ENCODE measurements at regions not wholly inside any gene's neighbourhood (a gene's known extent, or its start where the extent isn't known, plus 50 kb on each side); places are given as distances from the start of the nearest gene placed in this dataset.

DNA sequence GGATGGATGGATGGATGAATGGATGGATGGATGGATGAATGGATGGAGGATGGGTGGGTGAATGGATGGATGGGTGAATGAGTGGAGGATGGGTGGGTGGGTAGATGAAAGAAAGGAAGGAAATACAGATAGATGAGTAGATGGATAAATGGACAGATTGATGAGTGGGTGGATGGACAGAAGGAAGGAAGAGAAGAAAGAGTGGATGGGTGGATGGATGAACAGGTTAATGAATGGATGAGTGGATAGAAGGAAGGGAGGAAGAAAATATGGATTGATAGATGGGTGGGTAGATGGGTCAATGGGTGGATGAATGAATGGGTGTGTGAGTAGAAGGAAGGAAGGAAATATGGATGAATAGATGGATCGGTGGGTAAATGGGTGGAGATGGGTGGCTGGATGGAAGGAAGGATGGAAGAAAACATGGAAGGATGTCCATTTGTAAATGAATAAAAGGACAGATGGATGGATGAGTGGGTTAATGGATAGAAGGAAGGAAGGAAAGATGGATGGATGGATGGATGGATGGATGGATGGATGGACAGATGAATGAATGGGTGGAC is 97.3 kb upstream of the TNRC6C start:
- no peaks in the 10 kb centered on the region for H3K9me3 ChIP-seq (ENCODE audit: low read length)
- H3K27ac ChIP-seq (ENCODE audit: low read depth, low read length), result no peak overlapping the region
- H3K4me3 ChIP-seq (ENCODE audit: low read depth in 1 of 2, low read length in 2 of 2), result no peak overlapping the region
- peaks cover 0 to 4% of the 10 kb centered on the region in 2 donors for H3K27me3 ChIP-seq (ENCODE audit: control insufficient read depth in 1 of 2, insufficient read depth in 2 of 2, low read length in 2 of 2)
- no peaks in the 10 kb centered on the region for H3K36me3 ChIP-seq (ENCODE audit: insufficient read depth, low read length)
- no peaks in the 10 kb centered on the region for H3K4me1 ChIP-seq (ENCODE audit: insufficient read depth, low read length)
- H3K9ac ChIP-seq (ENCODE audit: low read length), result no peak overlapping the region

DNA sequence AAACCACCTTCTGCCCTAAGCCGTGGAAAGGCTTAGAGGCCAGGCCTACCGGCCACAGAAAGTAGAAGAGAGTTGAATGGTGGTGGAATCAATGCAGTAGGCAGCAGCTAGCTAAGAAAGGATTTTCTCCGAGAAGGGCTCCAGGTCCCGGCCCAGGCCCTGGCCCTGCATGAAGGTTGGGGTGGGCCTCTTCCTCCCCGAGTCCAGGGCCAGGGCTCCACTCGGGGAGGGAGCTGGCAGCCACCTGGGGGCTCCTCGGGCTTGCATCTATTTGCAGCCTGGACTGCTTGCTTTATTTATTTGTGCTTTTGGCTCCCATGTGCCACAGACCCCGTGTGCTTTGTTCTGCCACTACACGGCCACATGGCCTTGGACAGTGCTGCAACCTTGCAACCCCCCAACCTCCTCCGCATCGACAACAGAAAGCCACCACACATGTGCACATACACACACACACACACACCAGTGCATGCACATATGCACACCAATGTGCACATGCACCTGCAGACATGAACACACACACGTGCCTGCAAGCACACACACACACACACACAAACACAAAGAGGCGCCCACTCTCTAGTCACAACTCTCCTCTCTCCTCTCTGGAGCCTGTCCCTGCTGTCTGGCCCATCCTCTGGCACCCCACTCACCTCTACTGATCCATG is 96.4 kb upstream of the TNRC6C start:
- Histone ChIP-seq H3K4me1 (ENCODE audit: insufficient read depth, low read length) (no peaks in the 10 kb centered on the region), H3K9me3 (ENCODE audit: low read length) (no peaks in the 10 kb centered on the region), H3K36me3 (ENCODE audit: insufficient read depth, low read length) (no peaks in the 10 kb centered on the region), H3K27ac (ENCODE audit: low read depth, low read length) (no peak overlapping the region), H3K27me3 (ENCODE audit: control insufficient read depth in 1 of 2, insufficient read depth in 2 of 2, low read length in 2 of 2) (peaks cover 0 to 4% of the 10 kb centered on the region in 2 donors), H3K9ac (ENCODE audit: low read length) (no peak overlapping the region), H3K4me3 (ENCODE audit: low read depth in 1 of 2, low read length in 2 of 2) (no peak overlapping the region)

DNA sequence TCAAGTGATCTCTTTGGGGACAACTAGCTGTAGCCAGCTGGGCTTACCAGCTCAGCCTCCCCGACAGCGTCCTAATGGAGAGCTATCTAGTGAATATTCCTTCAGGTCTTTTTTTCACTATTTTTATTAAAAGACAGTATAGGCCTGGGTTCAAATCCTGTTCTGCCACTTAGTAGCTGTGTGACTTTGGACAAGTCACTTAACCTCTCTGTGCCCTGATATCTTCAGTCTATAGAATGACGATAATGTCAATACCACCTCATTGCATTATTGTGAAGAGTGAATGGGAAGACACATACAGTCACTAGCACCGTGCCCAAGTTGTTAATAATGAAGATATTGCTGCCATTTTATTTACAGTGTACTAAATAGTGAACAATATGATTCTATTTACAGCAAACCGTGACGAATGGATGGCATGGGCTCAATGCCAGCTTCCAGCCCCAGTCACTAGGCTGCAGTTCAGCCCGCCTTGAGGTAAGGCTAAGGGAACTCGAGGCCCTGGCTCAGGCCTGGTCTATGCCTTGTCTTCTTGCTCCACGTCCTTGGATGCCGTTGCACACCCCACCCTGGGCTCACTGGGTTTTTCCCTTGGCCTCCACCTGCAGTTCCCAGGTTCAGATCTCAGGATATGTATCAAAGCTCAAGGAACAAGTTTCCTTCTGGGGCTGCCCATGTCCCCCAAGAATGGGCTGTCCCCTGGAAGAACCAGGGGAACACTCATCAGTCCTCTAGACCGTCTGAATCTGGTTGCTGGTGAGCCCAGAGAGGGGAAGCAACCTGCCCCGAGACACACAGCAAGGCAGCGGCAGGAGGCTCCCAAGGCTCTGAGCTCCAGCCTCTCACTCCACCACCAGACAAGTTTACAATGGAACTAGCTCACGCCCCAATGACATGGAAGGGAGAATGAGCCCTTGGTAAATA is 95.4 kb upstream of the TNRC6C start:
- no peaks in the 10 kb centered on the region for H3K36me3 ChIP-seq (ENCODE audit: insufficient read depth, low read length)
- no peaks in the 10 kb centered on the region for H3K9me3 ChIP-seq (ENCODE audit: low read length)
- no peak overlapping the region for H3K27ac ChIP-seq (ENCODE audit: low read depth, low read length)
- H3K4me1 ChIP-seq (ENCODE audit: insufficient read depth, low read length), result no peaks in the 10 kb centered on the region
- H3K9ac ChIP-seq (ENCODE audit: low read length), result no peak overlapping the region
- H3K4me3 ChIP-seq (ENCODE audit: low read depth in 1 of 2, low read length in 2 of 2), result no peak overlapping the region
- H3K27me3 ChIP-seq (ENCODE audit: control insufficient read depth in 1 of 2, insufficient read depth in 2 of 2, low read length in 2 of 2), result peaks cover 0 to 4% of the 10 kb centered on the region in 2 donors

DNA sequence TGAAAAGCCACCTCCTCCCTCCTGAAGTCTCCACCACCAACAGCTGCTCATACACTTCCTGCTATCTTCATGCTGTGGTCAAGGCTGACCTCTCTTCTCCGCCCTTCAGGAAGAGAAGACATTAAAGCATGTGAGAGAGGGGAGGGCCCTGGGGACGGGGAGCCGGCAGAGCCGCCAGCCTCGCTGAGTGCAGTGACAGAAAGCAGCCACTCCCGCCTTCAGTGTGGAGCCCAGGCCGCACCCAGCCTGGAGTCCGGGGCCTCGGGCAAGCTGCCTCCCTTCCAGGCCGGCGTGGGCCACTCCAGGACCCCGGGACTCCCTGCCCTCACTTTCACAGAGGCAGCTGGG is 94.7 kb upstream of the TNRC6C start:
- Histone ChIP-seq H3K9ac (ENCODE audit: low read length) (no peak overlapping the region), H3K36me3 (ENCODE audit: insufficient read depth, low read length) (no peaks in the 10 kb centered on the region), H3K4me3 (ENCODE audit: low read depth in 1 of 2, low read length in 2 of 2) (no peak overlapping the region), H3K9me3 (ENCODE audit: low read length) (no peaks in the 10 kb centered on the region), H3K27ac (ENCODE audit: low read depth, low read length) (no peak overlapping the region), H3K27me3 (ENCODE audit: control insufficient read depth in 1 of 2, insufficient read depth in 2 of 2, low read length in 2 of 2) (peaks cover 0 to 4% of the 10 kb centered on the region in 2 donors), H3K4me1 (ENCODE audit: insufficient read depth, low read length) (no peaks in the 10 kb centered on the region)

DNA sequence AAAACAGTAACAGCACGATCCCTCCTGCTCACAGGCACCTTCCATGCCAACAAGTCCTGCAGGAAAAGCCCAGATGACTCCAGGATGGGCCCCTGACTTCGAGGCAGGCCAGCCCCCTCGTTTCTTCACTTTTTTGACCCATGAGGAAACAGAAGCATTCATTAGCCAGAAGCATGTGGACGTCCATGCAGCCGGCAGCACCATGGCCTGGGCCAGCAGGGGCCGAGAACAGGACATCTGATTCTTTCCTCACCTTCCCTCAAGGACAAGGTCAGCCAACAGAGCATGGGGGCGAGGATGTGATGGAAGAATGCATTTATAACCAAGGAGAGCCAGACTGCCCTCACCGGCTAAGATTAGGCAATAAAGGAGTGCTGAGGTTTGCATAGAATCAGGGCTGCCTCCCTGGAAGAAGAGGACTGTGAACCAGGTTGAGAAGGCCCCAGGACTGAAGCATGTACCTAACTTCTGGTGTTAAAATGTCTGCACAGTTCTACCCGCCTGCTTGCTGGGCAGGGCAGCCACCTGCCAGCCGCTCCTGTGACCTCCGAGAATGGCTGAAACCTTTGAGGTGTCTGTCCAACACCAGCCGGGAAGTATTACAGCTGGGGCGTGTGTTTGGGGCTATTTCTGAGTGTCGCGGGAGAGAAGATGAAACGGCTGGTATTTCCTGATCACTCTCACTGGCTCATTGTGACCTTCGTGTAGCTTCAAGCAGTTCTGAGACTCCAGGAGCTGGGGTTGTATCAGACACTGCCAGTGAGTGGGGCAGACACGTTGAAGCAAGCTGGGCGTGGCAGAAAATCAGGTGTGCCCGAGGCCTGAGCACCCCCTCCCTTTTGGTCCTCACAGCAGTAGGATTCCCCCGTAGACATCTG is 94.0 kb upstream of the TNRC6C start:
- no peak overlapping the region for H3K4me3 ChIP-seq (ENCODE audit: low read depth in 1 of 2, low read length in 2 of 2)

DNA sequence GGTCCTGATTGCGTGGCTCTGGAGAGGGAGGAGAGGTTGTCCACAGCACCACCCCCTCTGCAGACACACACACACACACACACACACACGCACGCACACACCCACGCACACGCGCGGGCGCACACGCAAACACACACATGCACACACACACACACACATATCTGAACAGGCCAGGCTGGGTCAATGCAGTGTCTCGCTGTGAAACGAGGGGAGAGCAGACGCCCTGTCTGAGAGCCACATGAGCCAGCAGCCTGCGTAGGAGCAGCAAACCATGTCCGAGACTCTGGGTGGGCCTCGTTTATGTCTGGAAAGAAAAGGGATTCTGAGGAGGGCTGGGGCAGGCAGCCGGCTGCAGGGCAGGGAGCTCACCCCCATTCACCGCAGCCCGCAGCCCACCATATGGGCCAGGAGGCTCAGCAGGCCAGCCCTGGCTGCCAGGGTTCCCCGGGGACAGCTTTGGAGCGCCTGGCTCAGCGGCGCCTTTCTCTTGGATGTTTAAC is 93.3 kb upstream of the TNRC6C start:
- Histone ChIP-seq H3K36me3 (ENCODE audit: insufficient read depth, low read length) (no peaks in the 10 kb centered on the region), H3K9me3 (ENCODE audit: low read length) (no peaks in the 10 kb centered on the region), H3K9ac (ENCODE audit: low read length) (no peak overlapping the region), H3K4me3 (ENCODE audit: low read depth in 1 of 2, low read length in 2 of 2) (no peak overlapping the region), H3K4me1 (ENCODE audit: insufficient read depth, low read length) (peaks cover 11% of the 10 kb centered on the region), H3K27ac (ENCODE audit: low read depth, low read length) (no peak overlapping the region), H3K27me3 (ENCODE audit: control insufficient read depth in 1 of 2, insufficient read depth in 2 of 2, low read length in 2 of 2) (no peaks in the 10 kb centered on the region)

More for the DNA sequence above, 94.0 kb upstream of the TNRC6C start:
- H3K4me1 ChIP-seq (ENCODE audit: insufficient read depth, low read length), result peaks cover 5% of the 10 kb centered on the region
- no peak overlapping the region for H3K9ac ChIP-seq (ENCODE audit: low read length)
- H3K27me3 ChIP-seq (ENCODE audit: control insufficient read depth in 1 of 2, insufficient read depth in 2 of 2, low read length in 2 of 2), result no peaks in the 10 kb centered on the region
- H3K27ac ChIP-seq (ENCODE audit: low read depth, low read length), result no peak overlapping the region
- no peaks in the 10 kb centered on the region for H3K36me3 ChIP-seq (ENCODE audit: insufficient read depth, low read length)
- H3K9me3 ChIP-seq (ENCODE audit: low read length), result no peaks in the 10 kb centered on the region

DNA sequence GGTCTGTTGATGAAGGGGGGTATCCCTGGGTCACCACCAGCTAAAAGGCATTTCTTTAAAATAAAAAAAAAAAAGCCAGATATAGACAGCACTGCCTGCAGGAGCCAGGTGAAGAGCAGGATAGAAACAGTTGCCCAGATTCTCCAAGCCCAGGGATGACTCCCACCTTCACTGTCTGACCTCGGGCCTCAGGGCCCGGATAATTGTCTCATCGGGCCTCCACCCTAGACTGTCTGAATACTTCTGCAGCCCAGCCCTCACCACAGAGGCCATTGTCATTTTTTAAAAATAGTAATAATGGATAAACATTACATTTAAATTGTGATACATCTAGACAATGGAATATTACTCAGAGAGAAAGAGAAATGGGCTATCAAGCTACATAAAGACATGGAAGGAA is 92.8 kb upstream of the TNRC6C start:
- no peaks in the 10 kb centered on the region for H3K27me3 ChIP-seq (ENCODE audit: control insufficient read depth in 1 of 2, insufficient read depth in 2 of 2, low read length in 2 of 2)

DNA sequence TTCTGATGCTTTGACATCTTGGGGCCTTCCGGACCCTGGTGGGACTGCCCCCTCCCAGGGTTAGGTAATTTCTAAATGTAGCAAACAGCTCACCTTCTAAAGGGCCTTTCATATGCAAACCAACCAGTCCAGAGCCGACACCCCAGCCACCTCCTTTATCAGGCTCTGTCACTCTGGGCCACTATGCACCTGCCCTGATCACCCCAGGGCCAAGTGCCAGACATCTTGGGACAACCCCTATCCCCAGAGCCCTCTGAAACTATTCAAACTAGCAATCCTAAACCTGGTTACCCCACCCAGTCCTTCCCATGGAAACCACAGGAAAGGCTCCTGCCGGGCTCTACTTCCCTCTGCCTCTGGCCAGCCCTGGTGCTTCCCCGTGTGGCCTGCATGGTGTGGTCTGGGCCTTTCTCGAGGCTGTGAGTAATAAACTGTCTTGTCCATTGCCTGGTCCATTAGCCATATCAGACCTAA is 91.2 kb upstream of the TNRC6C start:
- Histone ChIP-seq H3K27me3 (ENCODE audit: control insufficient read depth in 1 of 2, insufficient read depth in 2 of 2, low read length in 2 of 2) (no peaks in the 10 kb centered on the region), H3K9ac (ENCODE audit: low read length) (no peak overlapping the region), H3K4me1 (ENCODE audit: insufficient read depth, low read length) (peaks cover 11% of the 10 kb centered on the region), H3K9me3 (ENCODE audit: low read length) (no peaks in the 10 kb centered on the region), H3K36me3 (ENCODE audit: insufficient read depth, low read length) (no peaks in the 10 kb centered on the region), H3K4me3 (ENCODE audit: low read depth in 1 of 2, low read length in 2 of 2) (no peak overlapping the region), H3K27ac (ENCODE audit: low read depth, low read length) (no peak overlapping the region)

More for the DNA sequence above, 92.8 kb upstream of the TNRC6C start:
- H3K9ac ChIP-seq (ENCODE audit: low read length), result no peak overlapping the region
- H3K9me3 ChIP-seq (ENCODE audit: low read length), result no peaks in the 10 kb centered on the region
- peaks cover 11% of the 10 kb centered on the region for H3K4me1 ChIP-seq (ENCODE audit: insufficient read depth, low read length)
- no peak overlapping the region for H3K27ac ChIP-seq (ENCODE audit: low read depth, low read length)
- no peaks in the 10 kb centered on the region for H3K36me3 ChIP-seq (ENCODE audit: insufficient read depth, low read length)
- H3K4me3 ChIP-seq (ENCODE audit: low read depth in 1 of 2, low read length in 2 of 2), result no peak overlapping the region

DNA sequence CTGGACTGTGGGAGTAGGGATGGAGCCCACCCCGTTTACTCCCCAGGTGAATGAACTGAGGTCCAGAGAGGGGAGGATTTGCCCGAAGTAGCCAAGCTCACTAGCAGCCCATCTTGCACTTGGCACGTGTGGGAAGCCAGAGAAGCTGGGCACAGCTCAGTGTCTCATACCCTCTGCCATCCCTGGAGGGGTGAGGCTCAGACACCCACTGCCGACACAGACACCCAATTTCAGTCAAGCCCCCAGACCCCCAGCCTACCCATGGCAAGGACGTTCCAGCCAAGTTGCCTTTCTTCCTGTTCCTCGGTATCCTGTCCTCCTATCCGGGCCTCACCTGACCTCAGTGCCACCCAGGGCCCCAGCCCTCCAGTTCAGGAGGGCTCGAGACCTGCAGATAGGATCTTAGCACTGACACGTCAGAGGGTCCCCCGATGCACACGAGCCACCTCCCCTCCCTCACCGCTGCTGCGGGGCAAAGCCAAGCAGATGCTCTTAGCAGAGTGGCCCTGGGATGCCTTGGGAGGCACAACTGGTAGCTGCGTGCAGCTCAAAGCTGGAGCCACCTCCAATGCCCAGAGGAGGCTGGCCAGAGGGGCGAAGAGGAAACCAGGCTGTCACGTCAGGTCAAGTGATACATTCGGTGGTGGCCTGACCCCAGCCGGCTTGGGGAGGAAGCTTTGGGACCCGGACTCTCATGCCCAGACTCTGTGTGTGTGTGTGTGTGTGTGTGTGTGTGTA is 90.4 kb upstream of the TNRC6C start:
- Histone ChIP-seq H3K27ac (ENCODE audit: low read depth, low read length) (no peak overlapping the region), H3K27me3 (ENCODE audit: control insufficient read depth in 1 of 2, insufficient read depth in 2 of 2, low read length in 2 of 2) (no peaks in the 10 kb centered on the region), H3K4me1 (ENCODE audit: insufficient read depth, low read length) (peaks cover 11% of the 10 kb centered on the region), H3K36me3 (ENCODE audit: insufficient read depth, low read length) (no peaks in the 10 kb centered on the region), H3K4me3 (ENCODE audit: low read depth in 1 of 2, low read length in 2 of 2) (no peak overlapping the region), H3K9ac (ENCODE audit: low read length) (no peak overlapping the region), H3K9me3 (ENCODE audit: low read length) (no peaks in the 10 kb centered on the region)

DNA sequence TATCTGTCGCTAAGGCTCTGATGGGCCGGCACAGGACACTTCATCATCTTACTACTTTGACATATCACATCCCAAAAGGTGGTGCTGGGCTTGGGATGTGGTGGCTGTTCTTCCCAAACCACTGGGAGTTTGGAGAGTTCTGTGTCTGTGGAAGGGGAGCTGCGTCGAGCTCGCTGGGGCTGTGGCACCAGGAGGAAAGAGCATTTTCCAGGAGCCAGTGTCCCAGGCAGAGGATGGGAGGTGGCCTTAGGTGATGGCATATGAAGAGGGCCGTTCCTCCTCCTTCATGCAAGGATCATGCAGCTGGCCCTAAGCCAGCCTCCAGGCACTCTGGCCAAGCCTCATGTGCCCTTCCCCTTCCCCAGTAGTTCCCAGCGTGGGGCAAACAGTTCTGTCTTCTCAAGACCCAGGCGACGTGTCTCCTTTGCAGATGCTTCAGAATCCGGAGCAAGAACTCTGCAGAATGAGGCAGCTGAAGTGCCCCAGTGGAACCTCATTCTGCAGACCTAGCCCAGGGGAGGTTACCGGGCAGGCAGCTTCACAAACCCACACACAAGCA is 89.4 kb upstream of the TNRC6C start:
- Histone ChIP-seq H3K4me1 (ENCODE audit: insufficient read depth, low read length) (peaks cover 11% of the 10 kb centered on the region), H3K9me3 (ENCODE audit: low read length) (no peaks in the 10 kb centered on the region), H3K9ac (ENCODE audit: low read length) (no peak overlapping the region), H3K27ac (ENCODE audit: low read depth, low read length) (no peak overlapping the region), H3K4me3 (ENCODE audit: low read depth in 1 of 2, low read length in 2 of 2) (no peak overlapping the region), H3K36me3 (ENCODE audit: insufficient read depth, low read length) (no peaks in the 10 kb centered on the region), H3K27me3 (ENCODE audit: control insufficient read depth in 1 of 2, insufficient read depth in 2 of 2, low read length in 2 of 2) (no peaks in the 10 kb centered on the region)

Measured in muscle layer of colon (tissue), 2 donors.